NB4 (cell line): ENCODE measurements at regions not wholly inside any gene's neighbourhood (a gene's known extent, or its start where the extent isn't known, plus 50 kb on each side); places are given as distances from the start of the nearest gene placed in this dataset.
A peak's percentile ranks its signal among the peaks of the same experiment; 100 is the strongest.
"Not testable (repeated sequence)": the region's sequence is repeated elsewhere in the genome, so short reads cannot be mapped to it uniquely, and the experiment has no call there.

ENCODE experiments used
- DNase-seq: peaks from one replicate; pipeline ENCODE4 v3.0.0; 2010; ENCODE audit warnings: low read depth
- H3K4me3 ChIP-seq: one replicate; pipeline ENCODE4 v1.5.1; 2011; ENCODE audit warnings: mild to moderate bottlenecking, low read depth, low read length, moderate library complexity
- MYC ChIP-seq: IDR thresholded peaks from 2 replicates; pipeline ENCODE4 v1.6.1; 2011; ENCODE audit warnings: low read depth, low read length
- POLR2A ChIP-seq: IDR thresholded peaks from 2 replicates; pipeline ENCODE4 v1.6.1; 2011; ENCODE audit warnings: mild to moderate bottlenecking; ENCODE audit not compliant: insufficient read length; ENCODE audit errors: extremely low read depth
- TF ChIP-seq, protein P1 (sequence below): IDR thresholded peaks from one replicate; pipeline ENCODE4 v1.5.1; 2012; ENCODE audit warnings: low read depth, low read length
- TF ChIP-seq, protein P2 (sequence below): IDR thresholded peaks from 2 replicates; pipeline ENCODE4 v1.6.1; 2011; ENCODE audit warnings: low read depth, low read length

DNA sequence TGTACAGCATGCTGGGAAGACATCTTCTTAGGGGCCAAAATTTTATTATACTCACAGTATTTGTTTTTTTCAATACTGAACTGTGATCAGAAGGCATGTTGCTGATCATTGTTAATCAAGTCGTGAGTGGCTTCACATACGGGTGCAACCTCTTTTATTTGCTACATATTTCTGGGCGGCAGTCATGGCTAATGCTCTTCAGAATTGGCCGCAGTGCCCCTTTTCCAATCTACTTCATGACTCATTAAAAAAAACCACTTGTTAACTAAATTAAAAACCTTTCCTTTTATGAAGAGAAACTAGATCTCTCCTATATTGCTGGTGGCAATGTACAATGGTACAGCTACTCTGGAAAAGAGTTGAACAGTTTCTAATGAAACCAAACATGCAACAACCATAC is 101.5 kb upstream of the C1GALT1C1 start:
- DNase-seq, result no peak
- TF ChIP-seq, protein P1, sequence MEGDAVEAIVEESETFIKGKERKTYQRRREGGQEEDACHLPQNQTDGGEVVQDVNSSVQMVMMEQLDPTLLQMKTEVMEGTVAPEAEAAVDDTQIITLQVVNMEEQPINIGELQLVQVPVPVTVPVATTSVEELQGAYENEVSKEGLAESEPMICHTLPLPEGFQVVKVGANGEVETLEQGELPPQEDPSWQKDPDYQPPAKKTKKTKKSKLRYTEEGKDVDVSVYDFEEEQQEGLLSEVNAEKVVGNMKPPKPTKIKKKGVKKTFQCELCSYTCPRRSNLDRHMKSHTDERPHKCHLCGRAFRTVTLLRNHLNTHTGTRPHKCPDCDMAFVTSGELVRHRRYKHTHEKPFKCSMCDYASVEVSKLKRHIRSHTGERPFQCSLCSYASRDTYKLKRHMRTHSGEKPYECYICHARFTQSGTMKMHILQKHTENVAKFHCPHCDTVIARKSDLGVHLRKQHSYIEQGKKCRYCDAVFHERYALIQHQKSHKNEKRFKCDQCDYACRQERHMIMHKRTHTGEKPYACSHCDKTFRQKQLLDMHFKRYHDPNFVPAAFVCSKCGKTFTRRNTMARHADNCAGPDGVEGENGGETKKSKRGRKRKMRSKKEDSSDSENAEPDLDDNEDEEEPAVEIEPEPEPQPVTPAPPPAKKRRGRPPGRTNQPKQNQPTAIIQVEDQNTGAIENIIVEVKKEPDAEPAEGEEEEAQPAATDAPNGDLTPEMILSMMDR, result no peak
- TF ChIP-seq POLR2A (no peak), MYC (no peak)
- TF ChIP-seq, protein P2, sequence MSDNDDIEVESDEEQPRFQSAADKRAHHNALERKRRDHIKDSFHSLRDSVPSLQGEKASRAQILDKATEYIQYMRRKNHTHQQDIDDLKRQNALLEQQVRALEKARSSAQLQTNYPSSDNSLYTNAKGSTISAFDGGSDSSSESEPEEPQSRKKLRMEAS, result no peak
- H3K4me3 ChIP-seq, result no peak overlapping the region

DNA sequence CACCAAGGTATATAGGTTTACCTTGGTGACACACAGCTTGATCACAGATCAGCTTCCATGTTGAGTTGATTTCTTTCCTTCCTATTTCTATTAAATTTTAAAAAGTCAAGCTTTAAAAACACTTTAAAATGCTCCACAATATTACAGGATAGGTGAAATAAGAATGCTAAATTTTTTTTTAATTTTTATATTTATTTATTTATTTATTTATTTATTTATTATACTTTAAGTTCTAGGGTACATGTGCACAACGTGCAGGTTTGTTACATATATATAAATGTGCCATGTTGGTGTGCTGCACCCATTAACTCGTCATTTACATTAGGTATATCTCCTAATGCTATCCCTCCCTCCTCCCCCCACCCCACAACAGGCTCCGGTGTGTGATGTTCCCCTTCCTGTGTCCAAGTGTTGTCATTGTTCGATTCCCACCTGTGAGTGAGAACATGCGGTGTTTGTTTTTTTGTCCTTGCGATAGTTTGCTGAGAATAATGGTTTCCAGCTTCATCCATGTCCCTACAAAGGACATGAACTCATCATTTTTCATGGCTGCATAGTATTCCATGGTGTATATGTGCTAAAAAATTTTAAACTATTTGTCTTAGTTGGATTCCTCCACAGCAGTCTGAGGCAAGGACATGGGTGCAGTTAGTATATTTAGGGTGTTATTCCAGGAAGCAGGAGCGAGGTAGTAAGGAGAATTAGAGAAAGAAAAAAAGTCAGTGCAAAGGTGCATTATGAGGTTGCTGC is 99.8 kb upstream of the C1GALT1C1 start:
- not testable (repeated sequence) for DNase-seq, H3K4me3 ChIP-seq

DNA sequence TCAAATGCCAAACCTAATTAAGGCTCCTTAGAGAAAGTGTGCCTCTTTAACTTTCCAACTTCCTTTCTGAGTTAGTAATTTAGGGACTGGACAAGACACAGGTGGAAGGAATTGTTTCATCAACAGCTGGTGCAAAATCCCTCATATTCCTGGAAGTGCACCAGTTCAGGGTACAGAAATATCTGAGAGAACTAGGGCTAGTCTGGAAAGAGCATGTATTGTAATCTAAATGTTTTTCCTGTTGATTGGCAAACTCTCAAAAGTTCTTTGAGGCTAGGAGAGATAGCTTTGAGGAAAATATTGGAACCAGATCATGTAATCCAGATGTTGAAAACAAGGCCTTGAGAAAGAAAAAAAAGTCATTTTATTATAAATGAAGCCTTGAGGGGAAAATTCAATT is 98.1 kb upstream of the C1GALT1C1 start:
- DNase-seq, result no peak
- H3K4me3 ChIP-seq, result no peak overlapping the region
- TF ChIP-seq MYC (no peak), POLR2A (no peak)
- TF ChIP-seq, protein P1, result no peak

DNA sequence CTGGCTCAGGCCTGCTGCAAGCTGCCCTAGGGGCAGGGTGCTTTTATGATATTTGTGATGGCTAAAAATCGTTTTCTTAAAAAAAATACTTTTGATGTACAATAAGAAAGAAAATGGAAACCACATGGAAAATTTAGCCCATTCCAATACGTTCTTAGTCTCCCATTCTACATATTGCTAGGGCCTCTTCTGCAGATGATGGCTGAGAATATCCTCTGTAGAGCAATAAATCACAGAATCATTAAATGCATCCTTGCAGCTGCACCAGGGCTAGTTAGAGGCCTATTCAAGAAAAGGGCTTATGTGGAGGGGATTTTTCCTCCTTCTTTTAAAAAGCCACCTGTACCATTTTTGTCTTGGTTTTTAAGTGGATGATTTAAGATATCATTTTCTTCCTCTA is 97.6 kb upstream of the C1GALT1C1 start:
- DNase-seq, result no peak
- no peak for TF ChIP-seq MYC
- TF ChIP-seq, protein P1, result no peak
- TF ChIP-seq, protein P2, result no peak
- H3K4me3 ChIP-seq, result no peak overlapping the region

DNA sequence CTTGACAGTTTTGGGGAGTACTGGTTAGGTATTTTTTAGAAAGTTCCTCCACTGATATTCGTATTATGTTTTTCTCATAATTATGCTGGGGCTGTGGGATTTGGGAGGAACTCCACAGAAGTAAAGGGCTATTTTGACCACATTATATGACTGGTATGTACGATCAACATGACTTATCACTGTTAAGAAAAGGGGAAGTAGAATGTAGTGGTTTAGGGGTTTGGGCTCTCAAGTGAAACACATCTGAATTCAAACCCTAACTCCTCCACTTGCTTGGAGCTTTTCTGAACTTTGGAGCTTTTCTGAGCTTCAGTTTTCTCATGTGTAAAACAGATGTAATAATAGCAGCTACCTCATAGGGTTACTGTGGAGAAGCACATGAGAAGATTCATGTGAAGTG is 96.4 kb upstream of the C1GALT1C1 start:
- DNase-seq, result peak; percentile 77
- TF ChIP-seq, protein P2, result no peak
- TF ChIP-seq MYC, result no peak
- no peak for TF ChIP-seq POLR2A
- TF ChIP-seq, protein P1, result no peak
- no peak overlapping the region for H3K4me3 ChIP-seq

DNA sequence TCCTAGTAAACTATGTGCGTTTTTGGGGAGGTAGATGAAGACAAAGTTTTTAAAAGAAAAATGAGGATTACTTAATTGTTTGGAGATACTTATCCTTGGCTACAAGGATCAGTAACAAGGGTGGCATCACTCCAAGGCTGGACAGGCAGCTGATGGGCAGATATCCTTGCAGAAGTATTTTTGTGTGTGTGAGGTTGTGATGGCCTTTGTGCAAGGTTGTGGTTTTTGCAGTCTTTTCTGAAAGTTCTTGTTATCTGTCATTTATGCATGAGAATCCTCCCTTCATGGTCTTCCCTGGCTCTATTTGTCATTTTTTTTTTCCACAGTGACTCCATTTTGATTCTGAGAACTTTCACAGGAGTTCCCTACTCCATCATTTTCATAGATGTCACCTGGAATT is 96.0 kb upstream of the C1GALT1C1 start:
- TF ChIP-seq, protein P2, result no peak
- TF ChIP-seq MYC, result no peak
- TF ChIP-seq, protein P1, result no peak
- no peak for TF ChIP-seq POLR2A
- no peak overlapping the region for H3K4me3 ChIP-seq
- peak; percentile 1 for DNase-seq
